ENCODE measurements at regions not wholly inside any gene's neighbourhood (a gene's known extent, or its start where the extent isn't known, plus 50 kb on each side); places are given as distances from the start of the nearest gene placed in this dataset.
"Not testable (repeated sequence)": the region's sequence is repeated elsewhere in the genome, so short reads cannot be mapped to it uniquely, and the experiment has no call there.

DNA sequence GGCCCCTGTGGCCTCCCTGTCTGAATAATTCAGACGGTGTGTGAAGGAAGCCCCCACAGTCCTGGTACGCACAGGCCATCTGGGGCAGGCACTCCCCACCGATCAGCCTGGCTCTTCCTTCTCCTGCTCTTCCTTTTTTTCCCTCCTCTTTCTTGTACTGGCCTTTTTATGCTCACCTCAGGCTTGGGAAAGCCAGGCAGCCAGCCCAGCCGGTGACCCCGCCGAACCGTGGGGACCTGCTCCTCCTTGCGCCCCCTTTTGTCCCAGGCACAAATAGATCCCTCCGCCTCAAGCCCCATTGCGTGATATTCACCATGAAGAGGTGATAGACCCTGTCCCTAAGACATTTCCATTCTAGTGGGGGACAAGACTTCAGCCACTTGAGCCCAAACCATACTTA is 80.2 kb upstream of the BRD7 start:
- DNase-seq, result no peak

DNA sequence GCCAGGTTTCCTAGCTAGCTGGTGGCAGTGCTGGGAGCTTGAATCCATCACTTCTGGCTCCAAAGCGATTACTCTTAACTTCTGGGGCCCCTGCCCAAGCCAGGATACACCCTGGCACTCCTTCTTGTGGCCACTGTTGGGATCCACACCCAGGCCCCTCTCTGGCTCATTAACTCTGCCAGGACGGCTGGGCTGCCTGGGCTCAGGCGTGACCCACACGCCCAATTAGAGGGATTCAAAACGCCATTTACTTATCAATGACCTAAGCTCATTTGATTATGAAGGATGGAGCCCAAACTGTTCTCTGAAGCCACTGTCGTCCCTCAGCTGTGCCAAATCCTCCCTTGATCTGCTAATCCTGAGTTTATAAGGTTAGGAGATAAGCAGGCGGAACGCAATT is 79.7 kb upstream of the BRD7 start:
- DNase-seq, result no peak

DNA sequence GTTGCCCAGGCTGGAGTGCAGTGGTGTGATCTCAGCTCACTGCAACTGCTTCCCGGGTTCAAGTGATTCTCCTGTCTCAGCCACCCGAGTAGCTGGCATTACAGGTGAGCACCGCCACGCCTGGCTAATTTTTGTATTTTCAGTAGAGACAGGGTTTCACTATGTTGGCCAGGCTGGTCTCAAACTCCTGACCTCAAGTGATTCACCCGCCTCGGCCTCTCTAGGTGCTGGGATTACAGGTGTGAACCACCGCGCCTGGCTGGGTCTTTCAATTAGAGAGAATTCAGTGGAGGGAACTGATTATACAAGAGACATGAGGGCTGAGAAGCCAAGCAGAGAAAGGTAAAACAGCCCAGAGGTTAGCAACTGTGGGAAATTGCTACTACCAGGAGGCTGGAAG is 78.6 kb upstream of the BRD7 start:
- not testable (repeated sequence) for DNase-seq

DNA sequence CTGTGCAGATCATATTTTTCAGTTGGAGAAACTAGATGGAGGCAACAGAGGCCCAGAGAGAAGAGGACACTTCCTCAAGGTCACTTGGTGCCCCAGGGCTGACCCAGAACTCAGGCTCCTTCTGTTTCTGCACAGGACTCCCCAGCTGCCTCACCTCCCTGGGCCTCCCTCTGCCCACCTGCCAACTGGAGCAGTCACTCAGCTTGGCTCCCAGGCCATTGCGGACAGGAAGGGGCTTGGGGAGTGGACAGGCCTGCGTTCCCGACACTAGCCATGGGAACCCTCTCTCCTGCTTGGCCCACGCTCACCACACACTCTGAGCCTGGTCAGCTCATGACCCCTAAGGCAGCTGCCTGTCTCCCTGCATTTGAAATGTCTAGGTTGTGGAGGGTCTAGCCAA is 78.1 kb upstream of the BRD7 start:
- DNase-seq, result no peak

DNA sequence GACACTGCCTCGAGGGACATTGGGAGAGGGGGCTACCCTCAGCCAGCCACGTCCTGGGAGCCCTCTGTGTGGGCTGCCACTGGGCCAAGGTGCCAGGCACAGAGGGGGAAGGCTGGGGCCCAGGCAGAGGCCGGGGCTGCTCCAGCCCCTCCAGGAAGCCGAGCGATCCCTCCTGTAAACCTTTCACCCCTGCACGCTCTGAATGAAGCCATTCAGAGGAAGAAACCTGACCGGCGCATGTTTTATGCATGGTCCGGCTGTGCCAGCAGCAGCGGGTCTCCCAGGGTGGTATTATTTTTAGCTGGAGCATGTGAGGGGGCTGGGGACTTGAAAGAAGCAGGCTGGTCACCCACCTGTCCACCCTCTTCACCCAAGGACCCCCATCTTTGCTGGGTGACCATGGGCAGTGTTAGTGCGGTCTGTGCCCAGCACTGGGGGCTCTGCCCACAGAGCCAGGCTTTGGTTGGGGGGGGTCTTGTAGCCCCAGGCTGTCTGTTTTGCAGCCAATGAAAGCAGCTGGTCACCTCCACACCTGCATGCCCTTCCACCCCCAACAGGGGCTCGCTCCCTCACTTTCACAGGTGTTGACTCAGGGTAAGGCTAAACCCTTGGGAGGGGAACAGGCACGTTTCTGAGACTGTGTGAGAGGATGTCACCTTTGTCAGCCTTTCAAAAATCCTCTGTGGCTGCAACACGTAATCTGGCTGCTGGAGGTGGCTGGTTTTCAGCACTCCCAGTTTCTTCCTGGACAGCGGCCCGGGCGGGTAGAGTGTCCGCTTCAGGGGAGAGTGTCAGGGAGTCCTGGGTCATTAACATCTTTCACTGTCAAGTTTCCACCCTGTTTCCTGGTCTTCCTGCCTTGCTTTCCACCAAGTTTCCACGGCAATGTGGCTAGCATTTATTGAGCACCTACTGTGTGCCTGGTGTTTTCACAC is 77.1 kb upstream of the BRD7 start:
- no peak for DNase-seq

DNA sequence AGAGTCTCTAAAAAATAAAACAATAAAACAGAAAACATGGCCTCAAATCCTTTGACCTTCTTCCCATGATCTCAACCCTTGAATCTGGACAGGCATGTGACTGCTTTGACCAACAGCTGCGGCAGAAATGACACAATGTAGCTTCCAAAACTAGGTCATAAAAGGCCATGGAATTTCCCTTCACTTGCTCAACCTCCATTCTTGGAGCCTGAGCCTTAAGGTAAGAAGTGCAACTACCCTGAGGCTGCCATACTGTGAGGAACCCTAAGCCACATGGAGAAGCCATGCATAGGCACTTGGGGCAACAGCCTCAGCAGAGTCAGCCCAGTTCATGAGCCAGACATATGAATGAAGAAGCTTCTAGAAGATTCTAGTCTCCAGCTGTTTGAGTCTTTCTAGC is 75.7 kb upstream of the BRD7 start:
- no peak for DNase-seq

DNA sequence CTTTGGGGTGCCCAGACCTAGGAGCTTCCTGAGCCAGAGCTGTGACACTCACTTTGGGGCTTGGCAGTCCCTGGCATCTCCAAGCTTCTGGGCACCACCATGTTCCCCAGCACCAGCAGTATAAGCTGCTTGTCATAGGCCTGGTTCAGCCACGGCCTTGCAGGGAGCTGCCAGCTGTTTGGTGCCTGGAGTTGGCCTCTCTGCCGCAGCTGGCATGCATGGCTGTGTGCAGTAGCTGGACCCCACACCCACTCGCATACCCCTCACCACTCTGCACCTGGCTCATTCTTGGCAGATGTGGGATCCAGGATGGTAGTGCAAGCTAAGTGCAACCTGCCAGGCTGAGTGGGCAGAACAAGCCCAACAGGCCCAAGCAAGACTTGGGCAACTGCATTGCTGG is 73.4 kb upstream of the BRD7 start:
- DNase-seq, result no peak

DNA sequence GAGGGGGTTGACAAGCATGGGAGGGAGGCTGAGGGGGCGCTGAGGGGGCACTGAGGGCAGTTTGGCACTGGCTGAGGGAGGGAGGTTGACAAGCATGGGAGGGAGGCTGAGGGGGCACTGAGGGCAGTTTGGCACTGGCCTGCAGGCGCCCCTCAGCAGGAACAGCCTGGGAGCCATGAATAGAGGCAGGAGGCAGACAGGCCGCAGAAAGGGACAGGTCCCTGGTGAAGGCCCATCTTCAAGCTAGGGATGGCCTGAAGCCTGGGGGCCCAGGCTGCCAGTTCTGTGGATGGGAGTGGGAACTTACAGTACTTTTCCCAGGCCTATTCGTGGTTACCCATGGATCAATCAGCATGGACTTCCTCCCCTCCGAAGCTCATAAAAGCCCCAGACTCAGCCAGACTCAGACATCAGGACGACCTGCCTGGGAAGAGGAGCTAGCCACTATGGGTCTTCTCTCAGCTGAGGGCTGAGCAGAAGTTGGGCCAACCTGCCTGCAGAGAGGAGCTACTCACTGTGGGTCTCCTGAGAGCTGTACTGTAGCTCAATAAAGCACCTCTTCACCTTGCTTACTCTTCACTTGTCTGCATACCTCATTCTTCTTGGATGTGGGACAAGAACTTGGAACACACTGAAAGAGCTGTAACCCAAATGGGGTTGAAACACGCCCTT is 72.8 kb upstream of the BRD7 start:
- DNase-seq, result no peak

DNA sequence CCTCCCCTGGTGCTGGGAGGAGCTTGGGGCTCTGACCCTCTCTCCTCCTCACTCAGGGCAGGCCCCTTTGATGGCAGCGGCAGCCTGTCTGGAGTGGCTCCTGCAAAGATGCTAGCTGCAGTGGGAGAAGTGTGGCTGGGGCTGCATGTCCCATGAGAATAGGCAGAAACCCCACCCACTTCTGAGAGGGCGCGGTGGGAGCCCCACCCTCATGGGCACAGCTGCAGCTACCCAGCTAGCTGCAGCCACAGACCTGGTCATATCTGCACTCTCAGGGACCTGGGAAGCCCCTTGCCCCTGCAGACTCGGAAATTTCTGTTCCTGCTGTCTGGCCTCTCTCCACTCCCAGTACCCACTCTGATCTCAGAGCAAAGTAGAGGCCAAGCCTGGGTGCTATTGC is 72.2 kb upstream of the BRD7 start:
- DNase-seq, result no peak

DNA sequence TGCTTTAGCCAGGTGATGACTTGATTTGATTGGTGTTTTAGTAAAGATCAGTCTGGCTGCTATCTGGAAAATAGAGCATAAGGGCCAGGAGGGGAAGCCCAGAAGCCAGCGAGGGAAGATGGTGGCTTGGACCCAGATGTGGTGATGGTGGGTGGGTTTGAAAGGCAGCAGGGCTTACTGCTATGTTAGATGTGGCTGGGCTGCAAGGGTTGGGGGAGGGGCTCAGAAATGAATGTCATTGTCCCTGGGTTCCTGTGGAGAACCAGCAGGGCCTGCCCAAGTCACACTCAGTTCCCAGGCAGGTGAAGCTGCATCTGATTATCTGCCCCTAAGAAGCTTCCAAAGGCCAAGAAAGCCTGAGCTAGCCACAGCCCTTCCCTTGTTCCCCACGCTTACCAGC is 71.7 kb upstream of the BRD7 start:
- no peak for DNase-seq

DNA sequence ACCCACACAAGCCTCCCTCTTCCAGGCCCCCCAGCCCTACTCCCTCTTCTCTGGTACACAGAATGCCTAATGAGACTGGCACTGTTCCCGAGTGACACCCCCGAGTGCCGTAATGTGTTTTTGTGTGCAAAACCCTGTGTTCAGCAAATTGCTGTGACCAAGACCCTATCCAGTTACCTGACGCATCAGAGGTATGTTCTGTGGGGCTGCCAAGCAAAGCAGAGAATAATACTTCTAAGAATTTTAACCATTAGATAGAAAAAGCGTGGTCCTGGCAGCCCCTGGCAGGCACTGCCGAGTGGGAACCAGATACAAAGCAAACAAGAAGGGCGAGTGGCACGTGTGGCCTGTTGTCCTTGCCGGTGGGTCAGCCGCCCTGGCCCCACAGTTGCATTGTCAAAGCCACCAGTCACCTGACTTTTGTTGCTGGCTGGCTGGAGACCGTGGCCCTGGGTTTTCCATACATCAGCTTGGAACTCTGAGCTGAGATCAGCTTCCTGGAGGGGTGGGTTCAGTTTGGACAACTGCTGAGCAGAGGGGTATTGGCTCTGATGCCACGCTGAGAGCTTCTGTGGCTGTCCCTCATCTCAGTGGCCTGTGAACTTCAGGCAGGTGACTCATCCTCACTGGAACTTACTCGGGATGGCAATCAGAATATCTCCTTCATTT is 69.1 kb upstream of the BRD7 start:
- DNase-seq, result no peak

DNA sequence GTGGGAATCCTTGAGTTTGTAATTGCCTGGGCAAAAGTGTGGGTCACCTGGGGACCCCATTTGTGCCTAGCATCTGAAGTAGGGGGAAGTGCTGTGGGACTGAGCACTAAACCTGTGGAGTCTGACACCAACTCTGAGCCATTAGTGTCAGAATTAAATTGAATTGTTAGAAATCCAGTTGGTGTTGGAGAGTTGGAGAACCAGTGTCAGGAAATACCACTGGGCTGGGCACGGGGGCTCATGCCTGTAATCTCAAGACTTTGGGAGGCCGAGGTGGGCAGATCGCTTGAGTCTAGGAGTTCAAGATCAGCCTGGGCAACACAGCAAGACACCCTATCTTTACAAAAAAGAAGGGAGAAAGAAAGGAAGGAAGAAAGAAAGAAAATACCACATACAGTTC is 67.5 kb upstream of the BRD7 start:
- DNase-seq, result no peak

DNA sequence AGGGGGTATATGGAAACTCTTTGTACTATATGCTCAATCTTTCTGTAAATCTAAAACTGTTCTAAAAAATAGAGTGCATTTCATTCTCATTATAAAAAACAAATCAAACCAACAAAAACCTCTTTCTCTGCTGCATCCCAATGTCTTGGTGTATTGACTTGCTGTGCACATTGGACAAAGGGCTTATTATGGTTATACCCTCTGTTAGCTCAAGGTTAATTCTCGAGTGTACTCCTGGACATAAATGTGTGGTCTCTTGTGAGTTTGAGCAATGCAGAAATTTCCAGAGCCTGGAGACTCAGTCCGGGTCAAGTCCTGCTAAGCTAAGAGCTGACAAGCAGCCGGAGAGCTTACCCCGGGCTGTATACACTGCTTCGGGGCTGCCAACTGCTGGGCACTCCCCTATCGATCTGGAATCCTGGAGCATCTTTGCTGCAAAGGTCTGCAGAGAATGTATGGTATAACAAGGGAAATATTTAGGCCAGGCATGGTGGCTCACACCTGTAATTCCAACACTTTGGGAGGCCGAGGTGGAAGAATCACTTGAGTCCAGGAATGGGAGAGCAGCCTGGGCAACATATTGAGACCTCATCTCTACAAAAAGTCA is 66.2 kb upstream of the BRD7 start:
- no peak for DNase-seq

DNA sequence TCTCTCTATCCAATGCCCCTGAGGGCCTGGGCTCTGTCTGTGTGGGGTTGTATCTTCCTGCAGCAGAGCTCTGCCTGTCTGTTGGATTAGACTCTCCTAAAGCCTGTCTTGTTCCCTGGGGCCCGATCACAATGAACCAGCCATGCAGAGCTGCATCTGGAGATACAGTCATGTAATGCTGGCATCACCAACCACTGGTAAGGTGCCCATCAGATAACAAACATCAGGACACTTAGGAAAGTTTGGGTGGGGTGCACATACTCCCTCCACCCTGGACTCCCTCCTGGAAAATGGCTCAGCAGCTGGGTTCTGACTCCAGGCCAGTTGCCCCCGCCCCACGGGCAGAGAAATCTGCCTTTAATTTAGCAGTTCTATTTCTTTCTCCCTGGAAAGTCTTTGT is 61.3 kb upstream of the BRD7 start:
- DNase-seq, result no peak

DNA sequence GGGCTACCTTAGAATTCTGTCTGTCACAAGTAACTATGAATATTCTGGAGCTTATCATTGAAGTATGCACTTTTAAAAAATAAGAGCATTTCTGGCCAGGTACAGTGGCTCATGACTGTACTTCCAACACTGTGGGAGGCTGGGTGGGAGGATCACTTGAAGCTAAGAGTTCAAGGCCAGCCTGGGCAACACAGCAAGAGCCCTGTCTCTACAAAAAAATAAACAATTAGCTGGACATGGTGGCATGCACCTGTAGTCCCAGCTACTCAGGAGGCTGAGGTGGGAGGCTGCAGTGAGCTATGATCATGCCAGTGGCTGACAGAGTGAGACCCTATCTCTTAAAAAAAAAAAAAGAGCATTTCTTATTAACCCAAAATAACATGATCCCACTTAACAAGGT is 60.0 kb upstream of the BRD7 start:
- DNase-seq, result no peak

DNA sequence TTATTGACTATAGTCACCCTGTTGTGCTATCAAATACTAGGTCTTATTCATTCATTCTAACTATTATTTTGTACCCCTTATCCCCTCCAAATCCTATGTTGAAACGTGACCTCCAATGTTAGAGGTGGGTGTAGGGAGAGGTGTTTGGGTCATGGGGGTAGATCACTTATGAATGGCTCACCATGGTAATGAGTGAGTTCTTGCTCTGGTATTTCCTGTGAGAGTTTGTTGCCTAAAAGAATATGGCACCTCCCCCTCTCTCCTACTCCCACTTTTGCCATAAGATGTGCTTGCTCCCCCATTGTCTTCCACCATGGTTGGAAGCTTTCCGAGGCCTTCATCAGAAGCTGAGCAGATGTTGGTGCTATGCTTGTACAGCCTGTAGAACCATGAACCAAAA is 59.3 kb upstream of the BRD7 start:
- no peak for DNase-seq

DNA sequence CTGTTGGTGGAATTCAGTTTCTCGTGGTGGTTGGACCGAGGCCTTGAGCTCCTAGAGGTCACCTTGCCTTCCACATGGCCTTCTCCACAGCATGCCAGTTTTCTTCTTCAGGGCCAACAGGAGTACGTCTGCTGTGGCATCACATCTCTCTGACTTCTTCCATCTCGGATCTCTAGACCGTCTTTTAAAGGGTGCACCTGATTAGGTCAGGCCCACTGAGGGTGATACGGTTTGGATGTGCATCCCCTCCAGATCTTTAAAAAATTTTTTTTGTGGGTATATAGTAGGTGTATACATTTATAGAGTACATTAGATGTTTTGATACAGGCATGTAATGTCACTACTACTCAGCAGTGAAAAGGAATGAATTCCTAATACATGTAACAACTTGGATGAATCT is 58.3 kb upstream of the BRD7 start:
- DNase-seq, result no peak

DNA sequence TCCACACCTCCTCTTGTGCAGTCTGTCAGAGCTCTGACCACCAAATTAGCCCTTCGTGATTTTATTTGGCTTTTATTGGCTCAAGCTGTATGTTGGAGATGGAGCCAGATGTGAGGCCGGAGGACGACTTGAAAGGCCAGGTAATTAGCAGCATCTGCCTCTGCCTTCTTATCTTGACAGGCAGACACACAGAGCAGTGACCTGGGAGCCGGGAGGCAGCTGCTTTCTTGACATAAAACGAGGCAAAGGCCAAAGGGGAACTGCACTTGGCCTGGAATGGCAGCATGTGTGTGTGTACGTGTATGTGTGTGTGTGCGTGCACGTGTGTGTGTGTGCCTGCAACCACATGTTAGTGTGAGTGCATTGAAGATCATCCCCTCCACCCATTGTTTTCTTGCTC is 56.9 kb upstream of the BRD7 start:
- no peak for DNase-seq

DNA sequence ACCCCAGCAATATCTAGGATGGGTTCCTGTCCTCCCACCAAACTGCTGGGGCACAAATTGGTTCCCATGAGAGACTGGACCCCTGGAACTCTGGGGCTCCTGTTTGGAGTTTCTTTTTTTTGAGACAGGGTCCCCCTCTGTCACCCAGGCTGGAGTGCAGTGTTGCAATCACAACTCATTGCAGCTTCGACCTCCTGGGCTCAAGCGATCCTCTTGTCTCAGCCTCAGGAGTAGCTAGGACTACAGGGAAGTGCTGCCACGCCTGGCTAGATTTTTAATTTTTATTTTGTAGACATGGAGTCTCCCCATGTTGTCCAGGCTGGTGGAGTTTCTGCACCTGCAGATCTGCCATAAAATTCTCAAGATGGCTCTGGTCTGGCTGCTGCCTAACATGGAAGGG is 56.3 kb upstream of the BRD7 start:
- DNase-seq, result no peak

DNA sequence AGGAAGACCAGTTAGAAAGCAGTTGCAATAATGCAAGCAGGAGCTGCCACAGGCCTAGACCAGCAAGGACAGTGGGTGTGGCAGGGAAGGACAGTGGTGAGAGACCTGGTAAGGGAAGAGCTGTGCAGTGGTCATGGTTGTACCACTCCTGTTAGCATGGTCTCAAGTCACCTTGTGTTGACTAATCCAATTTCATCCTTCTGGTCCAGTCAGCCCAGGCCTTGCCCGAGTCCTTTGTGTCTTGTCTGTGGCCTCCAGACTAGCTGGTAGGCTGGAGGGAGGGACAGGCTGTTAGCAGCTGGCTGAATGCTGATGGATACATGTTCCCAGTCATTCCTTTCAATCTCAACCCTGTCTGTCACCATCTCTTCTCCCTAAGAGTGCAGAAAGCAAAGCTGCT is 54.1 kb upstream of the BRD7 start:
- no peak for DNase-seq

DNA sequence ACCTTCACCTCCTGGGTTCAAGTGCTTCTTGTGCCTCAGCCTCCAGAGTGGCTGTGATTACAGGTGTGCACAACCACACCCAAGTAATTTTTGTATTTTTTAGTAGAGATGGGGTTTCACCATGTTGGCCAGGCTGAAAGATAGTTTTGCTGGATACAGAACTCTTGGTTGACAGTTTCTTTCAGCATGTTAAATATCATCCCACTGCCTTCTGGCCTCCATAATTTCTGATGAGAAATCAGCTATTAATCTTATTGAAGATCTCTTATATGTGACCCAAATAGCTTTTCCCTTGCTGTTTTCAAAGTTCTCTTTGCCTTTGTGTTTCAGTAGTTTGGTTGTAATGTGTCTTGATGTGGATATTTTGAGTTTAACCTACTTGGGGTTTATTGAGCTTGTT is 50.3 kb upstream of the BRD7 start:
- no peak for DNase-seq
